OCI-LY3 (cell line): ENCODE measurements at regions not wholly inside any gene's neighbourhood (a gene's known extent, or its start where the extent isn't known, plus 50 kb on each side); places are given as distances from the start of the nearest gene placed in this dataset.

Source experiments
- H2AFZ ChIP-seq: fragments of 200-600, 300-600 bp; shearing (Covaris generic); 2 replicates; pipeline ENCODE4 v1.6.0; 2014; ENCODE audit warnings: antibody characterized with exemption, low read depth, low read length
- H3K27ac ChIP-seq: fragments of 200-600, 300-600 bp; sonication (generic); 2 replicates; pipeline ENCODE4 v1.5.1; 2014; ENCODE audit warnings: mild to moderate bottlenecking, low read length, moderate library complexity, mixed read lengths
- H3K27me3 ChIP-seq: fragments of 200-600, 300-600 bp; sonication (generic); 2 replicates; pipeline ENCODE4 v1.6.1; 2014; ENCODE audit warnings: low read depth, low read length, mixed read lengths
- H3K36me3 ChIP-seq: fragments of 200-600, 300-600 bp; sonication (generic); replicated peaks from 2 replicates; pipeline ENCODE3; 2014; ENCODE audit warnings: low read depth, low read length, mixed read lengths
- H3K4me1 ChIP-seq: fragments of 300-600, 200-600 bp; sonication (generic); 2 replicates; pipeline ENCODE4 v1.6.1; 2014; ENCODE audit warnings: low read length, mixed read lengths
- H3K4me2 ChIP-seq: fragments of 200-600, 300-600 bp; sonication (generic); 2 replicates; pipeline ENCODE4 v1.6.1; 2014; ENCODE audit warnings: low read length, mixed read lengths
- H3K4me3 ChIP-seq: fragments of 300-600, 200-600 bp; sonication (generic); 2 replicates; pipeline ENCODE4 v1.5.1; 2014; ENCODE audit warnings: antibody characterized with exemption, mild to moderate bottlenecking, low read length, moderate library complexity
- H3K79me2 ChIP-seq: fragments of 300-600, 200-600 bp; shearing (Covaris generic); 2 replicates; pipeline ENCODE4 v1.6.1; 2014; ENCODE audit warnings: mild to moderate bottlenecking, low read length, mixed read lengths
- H3K9ac ChIP-seq: fragments of 300-600, 200-600 bp; shearing (Covaris generic); 2 replicates; pipeline ENCODE4 v1.6.0; 2014; ENCODE audit warnings: mild to moderate bottlenecking, low read length, moderate library complexity
- H3K9me3 ChIP-seq: fragments of 200-600, 300-600 bp; shearing (Covaris generic); 2 replicates; pipeline ENCODE4 v1.6.1; 2014; ENCODE audit warnings: low read length, mixed read lengths; ENCODE audit not compliant: insufficient read depth
- H4K20me1 ChIP-seq: fragments of 200-600, 300-600 bp; sonication (generic); 2 replicates; pipeline ENCODE4 v1.6.1; 2016; ENCODE audit warnings: low read length, mixed read lengths; ENCODE audit not compliant: insufficient read depth
- EZH2phosphoT487 ChIP-seq: fragments of 200-600 bp; shearing (Covaris generic); IDR thresholded peaks from 2 replicates; pipeline ENCODE4 v1.6.1; 2018; ENCODE audit warnings: antibody characterized with exemption, mixed run types, low read depth
- TF ChIP-seq, protein P1 (sequence below): fragments of 200-600, 300-600 bp; sonication (generic); IDR thresholded peaks from 2 replicates; pipeline ENCODE4 v1.5.1; 2014; ENCODE audit warnings: antibody characterized with exemption, low read length, low read depth

DNA sequence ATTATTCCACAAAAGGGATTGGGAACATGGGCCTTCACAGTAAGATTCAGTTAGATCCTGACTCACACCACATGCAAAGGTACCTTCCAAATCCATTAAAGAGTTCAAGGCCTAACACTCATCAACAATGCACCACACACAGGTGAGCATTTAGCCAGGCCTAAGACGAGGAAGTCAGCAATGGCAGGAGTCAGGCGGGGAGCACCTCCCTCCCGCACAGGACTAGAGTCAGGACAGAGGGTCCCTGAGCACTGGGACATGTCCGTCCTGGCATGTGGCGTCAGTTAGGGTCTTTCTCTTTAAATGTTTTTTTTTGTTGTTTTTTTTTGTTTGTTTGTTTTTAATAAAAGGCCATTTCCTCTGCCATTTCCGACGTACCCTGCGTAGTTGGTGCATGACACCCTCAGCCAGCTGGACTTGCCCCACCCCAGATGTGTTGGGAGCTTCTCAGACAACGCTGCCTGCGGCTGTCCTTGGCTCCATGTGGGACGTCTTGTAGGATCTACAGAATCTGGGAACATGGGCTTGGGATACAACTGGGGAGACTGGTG lies 1458.6 kb downstream of the BRD1 start:
- Histone ChIP-seq H3K79me2 (no peaks in the 10 kb centered on the region), H3K9me3 (no peaks in the 10 kb centered on the region), H3K9ac (no peak overlapping the region), H3K4me3 (no peak overlapping the region), H3K27ac (no peak overlapping the region), H2AFZ (no peak overlapping the region), H4K20me1 (no peaks in the 10 kb centered on the region), H3K36me3 (no peaks in the 10 kb centered on the region), H3K4me2 (no peak overlapping the region), H3K27me3 (no peaks in the 10 kb centered on the region), H3K4me1 (no peaks in the 10 kb centered on the region)
- TF ChIP-seq, protein P1, sequence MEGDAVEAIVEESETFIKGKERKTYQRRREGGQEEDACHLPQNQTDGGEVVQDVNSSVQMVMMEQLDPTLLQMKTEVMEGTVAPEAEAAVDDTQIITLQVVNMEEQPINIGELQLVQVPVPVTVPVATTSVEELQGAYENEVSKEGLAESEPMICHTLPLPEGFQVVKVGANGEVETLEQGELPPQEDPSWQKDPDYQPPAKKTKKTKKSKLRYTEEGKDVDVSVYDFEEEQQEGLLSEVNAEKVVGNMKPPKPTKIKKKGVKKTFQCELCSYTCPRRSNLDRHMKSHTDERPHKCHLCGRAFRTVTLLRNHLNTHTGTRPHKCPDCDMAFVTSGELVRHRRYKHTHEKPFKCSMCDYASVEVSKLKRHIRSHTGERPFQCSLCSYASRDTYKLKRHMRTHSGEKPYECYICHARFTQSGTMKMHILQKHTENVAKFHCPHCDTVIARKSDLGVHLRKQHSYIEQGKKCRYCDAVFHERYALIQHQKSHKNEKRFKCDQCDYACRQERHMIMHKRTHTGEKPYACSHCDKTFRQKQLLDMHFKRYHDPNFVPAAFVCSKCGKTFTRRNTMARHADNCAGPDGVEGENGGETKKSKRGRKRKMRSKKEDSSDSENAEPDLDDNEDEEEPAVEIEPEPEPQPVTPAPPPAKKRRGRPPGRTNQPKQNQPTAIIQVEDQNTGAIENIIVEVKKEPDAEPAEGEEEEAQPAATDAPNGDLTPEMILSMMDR = no peak
- no peak for TF ChIP-seq EZH2phosphoT487

- Histone ChIP-seq H3K9ac (no peak overlapping the region), H3K27ac (no peak overlapping the region), H2AFZ (no peak overlapping the region), H3K4me1 (no peaks in the 10 kb centered on the region), H3K36me3 (no peaks in the 10 kb centered on the region), H3K79me2 (no peaks in the 10 kb centered on the region), H3K9me3 (no peaks in the 10 kb centered on the region), H3K4me2 (no peak overlapping the region), H4K20me1 (no peaks in the 10 kb centered on the region), H3K4me3 (no peak overlapping the region), H3K27me3 (no peaks in the 10 kb centered on the region)
- TF ChIP-seq, protein P1 = no peak
- TF ChIP-seq EZH2phosphoT487 = no peak
Observed at GRCh38 chr22:48367731-48368130, 1459.9 kb downstream of the BRD1 start.

DNA sequence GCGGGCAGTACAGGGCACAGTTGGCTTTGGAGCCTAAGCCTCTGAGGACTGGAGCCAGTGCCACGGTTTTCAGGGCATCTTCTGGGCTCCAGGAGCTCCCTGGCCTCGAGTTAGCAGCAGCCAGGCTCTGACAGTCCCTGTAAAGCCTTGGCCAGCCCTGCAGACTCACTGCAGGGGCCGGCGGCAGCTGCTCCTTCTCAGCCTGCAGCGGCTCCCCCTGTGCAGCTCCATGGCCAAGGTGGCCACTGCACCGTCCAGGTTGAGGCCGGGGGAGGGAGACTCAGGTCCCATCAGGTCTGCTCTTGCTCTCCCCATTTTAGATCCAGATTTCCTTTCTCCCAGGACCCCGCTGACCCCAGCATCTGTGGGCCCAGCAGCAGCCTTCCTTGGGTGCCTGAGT lies 1461.1 kb downstream of the BRD1 start:
- Histone ChIP-seq H3K36me3 (no peaks in the 10 kb centered on the region), H3K4me1 (no peaks in the 10 kb centered on the region), H3K79me2 (no peaks in the 10 kb centered on the region), H3K27ac (no peak overlapping the region), H2AFZ (no peak overlapping the region), H3K27me3 (no peaks in the 10 kb centered on the region), H3K4me3 (no peak overlapping the region), H3K9me3 (no peaks in the 10 kb centered on the region), H4K20me1 (no peaks in the 10 kb centered on the region), H3K9ac (no peak overlapping the region), H3K4me2 (no peak overlapping the region)
- TF ChIP-seq EZH2phosphoT487 = no peak
- TF ChIP-seq, protein P1 = no peak

- H3K36me3 ChIP-seq = no peaks in the 10 kb centered on the region
- no peak overlapping the region for H3K4me3 ChIP-seq
- H4K20me1 ChIP-seq = no peaks in the 10 kb centered on the region
- TF ChIP-seq EZH2phosphoT487 = no peak
- TF ChIP-seq, protein P1 = no peak
- H3K79me2 ChIP-seq = no peaks in the 10 kb centered on the region
- no peaks in the 10 kb centered on the region for H3K27me3 ChIP-seq
- H3K4me2 ChIP-seq = no peak overlapping the region
- H3K9ac ChIP-seq = no peak overlapping the region
- no peaks in the 10 kb centered on the region for H3K4me1 ChIP-seq
- H2AFZ ChIP-seq = no peak overlapping the region
- no peak overlapping the region for H3K27ac ChIP-seq
- H3K9me3 ChIP-seq = no peaks in the 10 kb centered on the region
Observed at GRCh38 chr22:48366056-48366455, 1461.6 kb downstream of the BRD1 start.
